A549 (cell line): ENCODE measurements at regions not wholly inside any gene's neighbourhood (a gene's known extent, or its start where the extent isn't known, plus 50 kb on each side); places are given as distances from the start of the nearest gene placed in this dataset.

Experiments used
- ATAC-seq, 2 experiments: fragments of 200-7000 bp in 1 of 2; fragments of >200 bp in 1 of 2; cut with Nextera tagmentation in 1 of 2; cut with Tn5 transposase in 1 of 2; 3 replicates each; pipeline versions ENCODE4 v1.8.0 to v1.9.1; 2018 to 2020; ENCODE audit warnings: mild to moderate bottlenecking in 1 of 2, moderate library complexity in 1 of 2
- CTCF ChIA-PET: fragments of 300-600 bp; sonication (Branson Sonifier 250); formaldehyde crosslinking; extraction: SDS; loops from one replicate; lab custom pipeline; 2021; ENCODE audit warnings: antibody characterized with exemption, inconsistent platforms; lab: Yijun Ruan, JAX
- POLR2A ChIA-PET: fragments of 350-600 bp; formaldehyde crosslinking; extraction: SDS; loops from one replicate; lab custom pipeline; 2021; ENCODE audit warnings: antibody characterized with exemption, inconsistent platforms; lab: Yijun Ruan, JAX
- DNase-seq, 2 experiments: peaks; one replicate each; pipeline versions ENCODE4 v3.0.0 to v3.0.0-alpha.2; 2011 to 2016; ENCODE audit warnings: low read depth in 1 of 2, low spot score in 1 of 2
- FAIRE-seq: peaks from 2 replicates; lab custom pipeline; 2011; peaks lifted over from hg19 to GRCh38; lab: Jason Lieb, UNC
- H3K27ac ChIP-seq, 2 experiments: fragments of >200 bp; sonication (Bioruptor Twin); formaldehyde crosslinking; 3 replicates each; pipeline ENCODE4 v1.5.1; 2016 to 2017
- H3K4me1 ChIP-seq: fragments of >200 bp; sonication (Bioruptor Twin); formaldehyde crosslinking; 3 replicates; pipeline ENCODE4 v1.6.1; 2016
- H3K4me2 ChIP-seq: fragments of >200 bp; sonication (Bioruptor Twin); formaldehyde crosslinking; 3 replicates; pipeline ENCODE4 v1.6.1; 2016
- H3K4me3 ChIP-seq: fragments of >200 bp; sonication (Bioruptor Twin); formaldehyde crosslinking; 3 replicates; pipeline ENCODE4 v1.5.1; 2016
- H3K9me3 ChIP-seq: fragments of >200 bp; sonication (Bioruptor Twin); formaldehyde crosslinking; 3 replicates; pipeline ENCODE4 v1.6.1; 2016
- ATOH8 ChIP-seq: fragments of 250-450 bp; sonication (Bioruptor Pico); IDR thresholded peaks from 2 replicates; pipeline ENCODE4 v1.5.0; 2020; ENCODE audit warnings: low read depth, mild to moderate bottlenecking, moderate library complexity
- CBX2 ChIP-seq: fragments of 200-600 bp; sonication (generic); IDR thresholded peaks from 2 replicates; pipeline ENCODE4 v1.6.1; 2016; ENCODE audit warnings: low read depth, mild to moderate bottlenecking, borderline replicate concordance
- CHD2 ChIP-seq: fragments of 150-350 bp; IDR thresholded peaks from 2 replicates; pipeline ENCODE4 v1.6.1; 2014; ENCODE audit warnings: low read length; ENCODE audit not compliant: partially characterized antibody
- EHMT2 ChIP-seq: fragments of 200-600 bp; sonication (generic); IDR thresholded peaks from 2 replicates; pipeline ENCODE4 v1.6.1; 2016; ENCODE audit warnings: antibody characterized with exemption, low read depth, mild to moderate bottlenecking, moderate library complexity
- FOSL2 ChIP-seq, 2 experiments: fragments of 450-650 bp in 1 of 2; fragments of >200 bp in 1 of 2; sonication (Bioruptor Twin) in 1 of 2; formaldehyde crosslinking; IDR thresholded peaks; 2 replicates each; pipeline versions ENCODE4 v1.5.0 to v1.6.1; 2016 to 2020; ENCODE audit warnings: mild to moderate bottlenecking in 1 of 2, moderate library complexity in 1 of 2
- HOXB5 ChIP-seq: fragments of 250-450 bp; sonication (Bioruptor Pico); IDR thresholded peaks from 2 replicates; pipeline ENCODE4 v1.5.0; 2020; ENCODE audit warnings: mild to moderate bottlenecking, moderate library complexity
- JUN ChIP-seq, 2 experiments: fragments of >200 bp; sonication (Bioruptor Twin); formaldehyde crosslinking; IDR thresholded peaks; 2 replicates in 1 of 2; 3 replicates in 1 of 2; pipeline ENCODE4 v1.6.1; 2016 to 2017
- KDM1A ChIP-seq: fragments of 200-600 bp; sonication (generic); IDR thresholded peaks from 2 replicates; pipeline ENCODE4 v1.6.1; 2016; ENCODE audit warnings: low read depth, mild to moderate bottlenecking
- MAFK ChIP-seq: fragments of 450-650 bp; IDR thresholded peaks from 2 replicates; pipeline ENCODE4 v1.6.1; 2014; ENCODE audit not compliant: partially characterized antibody
- NFE2L2 ChIP-seq: fragments of 150-350 bp; conservative IDR thresholded peaks from 2 replicates; pipeline ENCODE4 v1.6.1; 2014; ENCODE audit warnings: low read length
- NPAS2 ChIP-seq: fragments of 250-450 bp; sonication (Bioruptor Pico); IDR thresholded peaks from 2 replicates; pipeline ENCODE4 v1.8.0; 2022; ENCODE audit warnings: mild to moderate bottlenecking, moderate library complexity, borderline replicate concordance
- RARB ChIP-seq: fragments of 250-450 bp; sonication (Bioruptor Pico); IDR thresholded peaks from 2 replicates; pipeline ENCODE4 v1.8.0; 2021; ENCODE audit warnings: mild to moderate bottlenecking, moderate library complexity
- RFX5 ChIP-seq: fragments of 450-650 bp; IDR thresholded peaks from 2 replicates; pipeline ENCODE4 v1.7.1; 2014; ENCODE audit warnings: antibody characterized with exemption, mild to moderate bottlenecking, moderate library complexity
- RNF2 ChIP-seq: fragments of 200-600 bp; sonication (generic); IDR thresholded peaks from 2 replicates; pipeline ENCODE4 v1.6.1; 2016; ENCODE audit warnings: low read depth, mild to moderate bottlenecking, antibody characterized with exemption, moderate library complexity, borderline replicate concordance
- SREBF2 ChIP-seq: fragments of 450-650 bp; IDR thresholded peaks from 2 replicates; pipeline ENCODE4 v1.6.1; 2014; ENCODE audit warnings: mild to moderate bottlenecking, moderate library complexity
- TFCP2L1 ChIP-seq: fragments of 250-450 bp; sonication (Bioruptor Pico); IDR thresholded peaks from 2 replicates; pipeline ENCODE4 v1.5.0; 2021; ENCODE audit warnings: mild to moderate bottlenecking
- TP53 ChIP-seq: fragments of 250-450 bp; sonication (Bioruptor Pico); IDR thresholded peaks from 2 replicates; pipeline ENCODE4 v1.5.0; 2021; ENCODE audit warnings: mild to moderate bottlenecking, moderate library complexity
- ZFP36 ChIP-seq: fragments of 450-650 bp; IDR thresholded peaks from 2 replicates; pipeline ENCODE4 v1.6.1; 2014; ENCODE audit warnings: borderline replicate concordance; ENCODE audit not compliant: partially characterized antibody
- WGBS: methylation state at CpG from one replicate; pipeline ENCODE4 v1.1.6; 2017; ENCODE audit errors: missing lambda C conversion rate; 5-methylcytosine and 5-hydroxymethylcytosine counted together
- TF ChIP-seq, protein P1 (sequence below): IDR thresholded peaks from 2 replicates; pipeline ENCODE4 v1.6.1; 2012; ENCODE audit warnings: low read depth, borderline replicate concordance
- TF ChIP-seq, protein P2 (sequence below): fragments of >200 bp; sonication (Bioruptor Twin); formaldehyde crosslinking; IDR thresholded peaks from 3 replicates; pipeline ENCODE4 v1.6.1; 2016
- TF ChIP-seq, protein P3 (sequence below): fragments of 150-350 bp; IDR thresholded peaks from 2 replicates; pipeline ENCODE4 v1.6.1; 2014; ENCODE audit warnings: low read depth, mild to moderate bottlenecking, low read length
- TF ChIP-seq, protein P4 (sequence below): fragments of >200 bp; sonication (Bioruptor Twin); formaldehyde crosslinking; IDR thresholded peaks from 2 replicates; pipeline ENCODE4 v1.6.1; 2016

DNA sequence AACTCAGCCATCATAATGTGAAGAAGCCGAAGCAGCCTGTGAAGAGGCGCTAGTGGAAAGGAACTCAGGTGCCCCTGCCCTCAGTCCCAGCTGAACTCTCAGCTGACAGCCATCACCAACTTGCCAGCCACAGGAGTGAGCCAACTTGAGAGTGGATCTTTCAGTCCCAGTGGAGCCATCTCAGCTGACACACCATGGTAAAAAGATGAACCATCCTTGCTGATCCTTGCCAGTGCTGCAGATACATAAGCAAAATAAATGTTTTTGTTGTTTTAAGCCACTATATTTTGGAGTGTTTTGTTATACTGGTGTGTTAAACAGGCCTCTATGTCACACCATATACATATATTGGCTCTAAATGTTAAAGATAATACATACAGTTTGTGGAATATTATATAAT is 195.8 kb upstream of the SPRED2 start:
- Histone ChIP-seq H3K4me3 (no peak overlapping the region), H3K27ac (no peak overlapping the region), H3K4me1 (peaks cover 14% of the 10 kb centered on the region), H3K4me2 (no peak overlapping the region), H3K9me3 (no peaks in the 10 kb centered on the region)
- WGBS = 86% methylated on average over 2 of the region's 2 CpGs
- ChIA-PET POLR2A (no interaction called here), CTCF (interaction anchor here (0.8 to 1.0 kb wide), 2 partner anchors 9 to 12 kb away, joined by 3 to 4 read pairs; no protein-coding TSS in a partner anchor)
- ATAC-seq (no peak), DNase-seq (no peak), FAIRE-seq (no peak)
- TF ChIP-seq NFE2L2 (no peak), JUN (IDR thresholded peaks at IDR 0.05) (no peak), EHMT2 (no peak), MAFK (no peak), TFCP2L1 (CRISPR knock-in tag) (no peak), KDM1A (no peak), FOSL2 (IDR thresholded peaks at IDR 0.05) (no peak), FOSL2 (CRISPR knock-in tag; IDR thresholded peaks at IDR 0.05) (no peak), ATOH8 (CRISPR knock-in tag) (no peak), RNF2 (no peak), SREBF2 (no peak), TP53 (no peak), CHD2 (no peak), NPAS2 (CRISPR knock-in tag) (no peak), RFX5 (no peak), RARB (CRISPR knock-in tag) (no peak), CBX2 (no peak), ZFP36 (no peak)
- TF ChIP-seq, protein P1, sequence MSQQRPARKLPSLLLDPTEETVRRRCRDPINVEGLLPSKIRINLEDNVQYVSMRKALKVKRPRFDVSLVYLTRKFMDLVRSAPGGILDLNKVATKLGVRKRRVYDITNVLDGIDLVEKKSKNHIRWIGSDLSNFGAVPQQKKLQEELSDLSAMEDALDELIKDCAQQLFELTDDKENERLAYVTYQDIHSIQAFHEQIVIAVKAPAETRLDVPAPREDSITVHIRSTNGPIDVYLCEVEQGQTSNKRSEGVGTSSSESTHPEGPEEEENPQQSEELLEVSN = no peak
- TF ChIP-seq, protein P2, sequence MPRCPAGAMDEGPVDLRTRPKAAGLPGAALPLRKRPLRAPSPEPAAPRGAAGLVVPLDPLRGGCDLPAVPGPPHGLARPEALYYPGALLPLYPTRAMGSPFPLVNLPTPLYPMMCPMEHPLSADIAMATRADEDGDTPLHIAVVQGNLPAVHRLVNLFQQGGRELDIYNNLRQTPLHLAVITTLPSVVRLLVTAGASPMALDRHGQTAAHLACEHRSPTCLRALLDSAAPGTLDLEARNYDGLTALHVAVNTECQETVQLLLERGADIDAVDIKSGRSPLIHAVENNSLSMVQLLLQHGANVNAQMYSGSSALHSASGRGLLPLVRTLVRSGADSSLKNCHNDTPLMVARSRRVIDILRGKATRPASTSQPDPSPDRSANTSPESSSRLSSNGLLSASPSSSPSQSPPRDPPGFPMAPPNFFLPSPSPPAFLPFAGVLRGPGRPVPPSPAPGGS = no peak
- TF ChIP-seq, protein P3, sequence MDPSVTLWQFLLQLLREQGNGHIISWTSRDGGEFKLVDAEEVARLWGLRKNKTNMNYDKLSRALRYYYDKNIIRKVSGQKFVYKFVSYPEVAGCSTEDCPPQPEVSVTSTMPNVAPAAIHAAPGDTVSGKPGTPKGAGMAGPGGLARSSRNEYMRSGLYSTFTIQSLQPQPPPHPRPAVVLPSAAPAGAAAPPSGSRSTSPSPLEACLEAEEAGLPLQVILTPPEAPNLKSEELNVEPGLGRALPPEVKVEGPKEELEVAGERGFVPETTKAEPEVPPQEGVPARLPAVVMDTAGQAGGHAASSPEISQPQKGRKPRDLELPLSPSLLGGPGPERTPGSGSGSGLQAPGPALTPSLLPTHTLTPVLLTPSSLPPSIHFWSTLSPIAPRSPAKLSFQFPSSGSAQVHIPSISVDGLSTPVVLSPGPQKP = no peak

DNA sequence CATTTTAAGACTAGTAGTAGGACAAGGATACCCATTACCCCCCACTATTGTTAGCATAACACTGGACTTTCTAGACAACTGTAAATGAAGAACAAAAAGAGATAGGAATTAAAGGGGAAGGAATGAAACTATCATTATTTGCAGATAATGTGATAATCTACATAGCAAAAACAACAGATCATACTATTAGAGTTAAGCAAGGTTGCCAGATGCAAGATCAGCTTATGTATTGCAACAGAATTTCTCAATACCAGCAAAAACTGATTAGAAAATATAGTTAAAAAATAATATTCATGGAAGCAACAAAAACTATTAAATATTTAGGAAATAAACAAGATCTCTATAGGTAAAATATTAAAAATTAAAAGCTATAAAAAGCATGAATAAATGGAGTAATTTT is 194.4 kb upstream of the SPRED2 start:
- Histone ChIP-seq H3K4me3 (no peak overlapping the region), H3K9me3 (no peaks in the 10 kb centered on the region), H3K27ac (no peak overlapping the region), H3K4me2 (no peak overlapping the region), H3K4me1 (peaks cover 14% of the 10 kb centered on the region)
- DNase-seq (no peak), ATAC-seq (no peak), FAIRE-seq (no peak)
- ChIA-PET CTCF (interaction anchor here (1.1 kb wide), 1 partner anchor 14 kb away, joined by 3 read pairs; no protein-coding TSS in a partner anchor), POLR2A (no interaction called here)
- TF ChIP-seq HOXB5 = no peak

DNA sequence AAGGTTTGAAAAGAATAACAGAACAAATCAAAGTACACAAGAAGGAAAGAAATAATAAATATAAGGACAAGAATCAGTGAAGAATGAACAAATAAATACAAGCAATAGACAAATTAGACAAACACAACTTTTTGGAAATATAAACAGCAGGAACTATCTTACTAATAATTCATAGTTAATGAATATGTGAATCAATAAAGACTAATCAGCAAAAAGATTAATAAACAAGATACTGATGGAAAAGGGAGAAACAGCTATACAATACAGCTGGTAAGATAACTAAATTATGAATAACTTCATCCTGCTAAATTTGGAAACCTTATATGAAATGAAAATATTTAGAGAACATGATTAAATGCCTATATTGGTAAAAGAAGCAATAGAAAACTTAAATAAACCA is 193.6 kb upstream of the SPRED2 start:
- no peak overlapping the region for H3K4me3 ChIP-seq
- no peak for DNase-seq
- no peaks in the 10 kb centered on the region for H3K9me3 ChIP-seq
- ChIA-PET POLR2A (no interaction called here), CTCF (interaction anchor here (1.1 kb wide), 1 partner anchor 14 kb away, joined by 3 read pairs; no protein-coding TSS in a partner anchor)
- H3K27ac ChIP-seq = no peak overlapping the region
- no peak for ATAC-seq
- H3K4me2 ChIP-seq = no peak overlapping the region
- H3K4me1 ChIP-seq = peaks cover 9% of the 10 kb centered on the region
- peak; percentile 21 for TF ChIP-seq MAFK
- TF ChIP-seq, protein P4, sequence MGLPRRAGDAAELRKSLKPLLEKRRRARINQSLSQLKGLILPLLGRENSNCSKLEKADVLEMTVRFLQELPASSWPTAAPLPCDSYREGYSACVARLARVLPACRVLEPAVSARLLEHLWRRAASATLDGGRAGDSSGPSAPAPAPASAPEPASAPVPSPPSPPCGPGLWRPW = no peak
- TF ChIP-seq, all 56 proteins: peak for 1
- no peak for FAIRE-seq
